ENCODE measurements at regions not wholly inside any gene's neighbourhood (a gene's known extent, or its start where the extent isn't known, plus 50 kb on each side); places are given as distances from the start of the nearest gene placed in this dataset.

GRCh38 chr12:115207216-115207915, 523.4 kb upstream of the TBX3 start:
- TF ChIP-seq CTCF (IDR thresholded peaks at IDR 0.05) = no peak
- TF ChIP-seq POLR2A (IDR thresholded peaks at IDR 0.05) = no peak

Data from lower leg skin (tissue), 3 donors.